GM03348 (cell line): ENCODE measurements at regions not wholly inside any gene's neighbourhood (a gene's known extent, or its start where the extent isn't known, plus 50 kb on each side); places are given as distances from the start of the nearest gene placed in this dataset.

ENCODE experiments used
- DNase-seq: peaks from one replicate; pipeline ENCODE4 v3.0.0; 2012; ENCODE audit warnings: low spot score

GRCh38 chr3:152719264-152719663, 115.7 kb upstream of the P2RY1 start:
- DNase-seq: peak; percentile 6

GRCh38 chr3:152720951-152721718, 113.8 kb upstream of the P2RY1 start:
- DNase-seq: no peak

GRCh38 chr3:152724270-152724669, 110.7 kb upstream of the P2RY1 start:
- no peak for DNase-seq

GRCh38 chr3:152728231-152728980, 106.5 kb upstream of the P2RY1 start:
- DNase-seq: no peak

- no peak for DNase-seq
Observed at GRCh38 chr3:152729906-152730305, 105.0 kb upstream of the P2RY1 start.

- DNase-seq: no peak
Observed at GRCh38 chr3:152731511-152731910, 103.4 kb upstream of the P2RY1 start.

GRCh38 chr3:152733584-152734119, 101.3 kb upstream of the P2RY1 start:
- DNase-seq: no peak

- DNase-seq: peak; percentile 34
Observed at GRCh38 chr3:152737021-152737908, 97.7 kb upstream of the P2RY1 start.

- no peak for DNase-seq
Observed at GRCh38 chr3:152738656-152739055, 96.3 kb upstream of the P2RY1 start.

- no peak for DNase-seq
Observed at GRCh38 chr3:152742368-152743347, 92.3 kb upstream of the P2RY1 start.

- no peak for DNase-seq
Observed at GRCh38 chr3:152745646-152746045, 89.3 kb upstream of the P2RY1 start.

- no peak for DNase-seq
Observed at GRCh38 chr3:152754303-152754702, 80.6 kb upstream of the P2RY1 start.

GRCh38 chr3:152756807-152757206, 78.1 kb upstream of the P2RY1 start:
- DNase-seq: no peak

GRCh38 chr3:152760024-152760563, 74.8 kb upstream of the P2RY1 start:
- no peak for DNase-seq

- DNase-seq: no peak
Observed at GRCh38 chr3:152760591-152760990, 74.3 kb upstream of the P2RY1 start.

GRCh38 chr3:152768478-152768877, 66.5 kb upstream of the P2RY1 start:
- no peak for DNase-seq

GRCh38 chr3:152769523-152769922, 65.4 kb upstream of the P2RY1 start:
- no peak for DNase-seq

GRCh38 chr3:152770296-152770695, 64.6 kb upstream of the P2RY1 start:
- no peak for DNase-seq

- no peak for DNase-seq
Observed at GRCh38 chr3:152771120-152771519, 63.8 kb upstream of the P2RY1 start.

GRCh38 chr3:152772674-152773225, 62.2 kb upstream of the P2RY1 start:
- DNase-seq: no peak
